ENCODE measurements at regions not wholly inside any gene's neighbourhood (a gene's known extent, or its start where the extent isn't known, plus 50 kb on each side); places are given as distances from the start of the nearest gene placed in this dataset.

- TF ChIP-seq POLR2A (IDR thresholded peaks at IDR 0.05), result no peak
- TF ChIP-seq, protein P1, sequence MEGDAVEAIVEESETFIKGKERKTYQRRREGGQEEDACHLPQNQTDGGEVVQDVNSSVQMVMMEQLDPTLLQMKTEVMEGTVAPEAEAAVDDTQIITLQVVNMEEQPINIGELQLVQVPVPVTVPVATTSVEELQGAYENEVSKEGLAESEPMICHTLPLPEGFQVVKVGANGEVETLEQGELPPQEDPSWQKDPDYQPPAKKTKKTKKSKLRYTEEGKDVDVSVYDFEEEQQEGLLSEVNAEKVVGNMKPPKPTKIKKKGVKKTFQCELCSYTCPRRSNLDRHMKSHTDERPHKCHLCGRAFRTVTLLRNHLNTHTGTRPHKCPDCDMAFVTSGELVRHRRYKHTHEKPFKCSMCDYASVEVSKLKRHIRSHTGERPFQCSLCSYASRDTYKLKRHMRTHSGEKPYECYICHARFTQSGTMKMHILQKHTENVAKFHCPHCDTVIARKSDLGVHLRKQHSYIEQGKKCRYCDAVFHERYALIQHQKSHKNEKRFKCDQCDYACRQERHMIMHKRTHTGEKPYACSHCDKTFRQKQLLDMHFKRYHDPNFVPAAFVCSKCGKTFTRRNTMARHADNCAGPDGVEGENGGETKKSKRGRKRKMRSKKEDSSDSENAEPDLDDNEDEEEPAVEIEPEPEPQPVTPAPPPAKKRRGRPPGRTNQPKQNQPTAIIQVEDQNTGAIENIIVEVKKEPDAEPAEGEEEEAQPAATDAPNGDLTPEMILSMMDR (IDR thresholded peaks at IDR 0.05), result no peak
- Histone ChIP-seq H3K4me1 (no peaks in the 10 kb centered on the region), H3K27me3 (no peaks in the 10 kb centered on the region), H3K36me3 (no peaks in the 10 kb centered on the region), H3K4me3 (peak overlapping the region in 2 of 4 donors; percentile 4 to 8), H3K9me3 (no peaks in the 10 kb centered on the region), H3K27ac (peak overlapping the region in 2 of 4 donors; percentile 28 to 59)
- no peak for DNase-seq
These were observed 68.3 kb upstream of the FAM171A1 start for GRCh38 chr10:15439341-15439842.

- Histone ChIP-seq H3K4me3 (no peak overlapping the region), H3K36me3 (no peaks in the 10 kb centered on the region), H3K4me1 (no peaks in the 10 kb centered on the region), H3K9me3 (no peaks in the 10 kb centered on the region), H3K27ac (no peak overlapping the region), H3K27me3 (no peaks in the 10 kb centered on the region)
- no peak for DNase-seq
- TF ChIP-seq, protein P1 (IDR thresholded peaks at IDR 0.05), result no peak
- TF ChIP-seq POLR2A (IDR thresholded peaks at IDR 0.05), result no peak
These were observed 65.6 kb upstream of the FAM171A1 start for GRCh38 chr10:15436696-15437095.

DNA sequence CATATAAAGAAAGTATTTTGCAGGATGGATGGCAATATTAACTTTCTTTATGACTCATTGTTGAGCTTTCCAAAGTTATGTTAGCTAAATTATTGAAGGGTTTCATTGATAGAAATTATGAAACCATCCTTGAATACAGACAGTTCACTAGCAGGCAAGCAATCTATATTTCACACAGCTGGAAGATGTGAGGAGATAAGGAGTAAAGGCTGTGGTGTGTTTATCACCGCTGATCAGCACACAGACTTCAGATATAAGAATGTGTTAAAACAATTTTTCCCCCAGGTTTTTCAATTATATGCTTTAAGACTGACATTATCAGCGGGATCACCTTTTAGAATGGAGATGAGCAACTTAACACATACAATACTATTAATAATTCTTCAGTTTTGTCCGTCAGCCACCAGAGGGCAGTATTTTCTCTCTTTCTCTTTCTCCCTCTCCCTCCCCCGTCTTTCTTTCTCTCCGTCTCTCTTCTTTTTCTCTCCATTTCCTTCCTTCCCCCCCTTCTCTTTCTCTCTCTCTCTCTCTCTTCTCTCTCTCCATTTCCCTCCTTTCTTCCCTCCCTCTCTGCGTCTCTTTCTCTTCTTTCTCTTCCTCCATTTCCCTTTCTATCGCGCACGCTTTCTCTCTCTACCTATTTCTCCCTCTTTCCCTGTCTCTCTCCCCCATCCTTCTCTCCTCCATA is 62.9 kb upstream of the FAM171A1 start:
- Histone ChIP-seq H3K4me3 (peak overlapping the region in 3 of 4 donors; percentile 4 to 34 (median 26)), H3K9me3 (no peaks in the 10 kb centered on the region), H3K36me3 (no peaks in the 10 kb centered on the region), H3K27me3 (no peaks in the 10 kb centered on the region), H3K27ac (no peak overlapping the region), H3K4me1 (no peaks in the 10 kb centered on the region)
- no peak for DNase-seq
- TF ChIP-seq POLR2A (IDR thresholded peaks at IDR 0.05), result no peak
- TF ChIP-seq, protein P1 (IDR thresholded peaks at IDR 0.05), result peak; percentile 33 to 71 (median 66)

DNA sequence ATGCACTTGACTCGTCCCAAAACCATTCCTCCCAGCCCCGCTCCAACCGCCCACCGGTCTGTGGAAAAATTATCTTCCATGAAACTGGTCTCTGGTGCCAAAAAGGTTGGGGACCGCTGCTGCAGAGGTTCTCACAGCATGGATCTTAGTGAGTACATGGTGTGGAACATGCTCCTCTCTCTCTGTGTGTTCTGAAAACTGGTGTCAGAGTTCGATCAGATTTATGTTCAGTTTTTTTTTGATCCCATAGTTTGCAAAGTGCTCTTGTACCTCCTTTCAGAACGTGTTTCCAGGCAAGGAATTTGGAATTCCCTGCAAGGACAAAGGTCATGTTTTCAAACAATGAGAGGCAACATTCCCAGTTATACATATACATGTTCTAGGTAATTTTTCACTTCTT is 61.2 kb upstream of the FAM171A1 start:
- H3K9me3 ChIP-seq, result no peaks in the 10 kb centered on the region

DNA sequence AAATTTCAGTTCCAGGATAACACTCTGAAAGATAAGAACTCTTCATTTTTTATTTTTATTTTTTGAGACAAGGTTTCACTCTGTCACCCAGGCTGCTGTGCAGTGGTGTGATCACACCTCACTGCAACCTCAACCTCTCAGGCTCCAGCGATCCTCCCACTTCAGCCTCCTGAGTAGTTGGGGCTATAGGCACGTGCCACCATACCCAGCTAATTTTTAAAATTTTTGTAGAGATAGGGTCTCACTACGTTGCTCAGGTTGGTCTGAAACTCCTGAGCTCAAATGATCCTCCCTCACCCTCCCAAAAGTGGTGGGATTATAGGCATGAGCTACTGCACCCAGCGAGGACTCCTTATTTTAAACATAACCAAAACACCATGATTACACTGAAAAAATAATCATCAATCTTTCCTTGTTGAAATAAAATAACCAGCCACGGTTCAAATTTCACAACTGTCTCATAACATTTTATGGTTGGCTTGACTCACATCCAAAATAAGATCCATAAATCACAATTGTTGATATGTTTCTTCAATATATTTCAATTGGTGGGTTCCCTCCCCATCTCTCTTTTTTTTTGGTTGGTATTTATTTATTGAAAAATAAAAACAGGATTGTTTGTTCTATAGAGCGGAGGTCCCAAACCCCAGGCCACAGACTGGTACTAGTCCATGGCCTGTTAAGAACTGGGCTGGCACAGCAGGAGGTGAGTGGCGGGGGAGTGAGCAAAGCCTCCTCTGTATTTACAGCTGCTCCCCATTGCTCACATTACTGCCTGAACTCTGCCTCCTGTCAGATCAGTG is 60.1 kb upstream of the FAM171A1 start:
- no peaks in the 10 kb centered on the region for H3K36me3 ChIP-seq
- no peaks in the 10 kb centered on the region for H3K27me3 ChIP-seq

More for the DNA sequence above, 61.2 kb upstream of the FAM171A1 start:
- H3K4me3 ChIP-seq, result no peak overlapping the region
- TF ChIP-seq, protein P1 (IDR thresholded peaks at IDR 0.05), result no peak
- no peak for TF ChIP-seq POLR2A (IDR thresholded peaks at IDR 0.05)
- no peaks in the 10 kb centered on the region for H3K36me3 ChIP-seq
- H3K27me3 ChIP-seq, result no peaks in the 10 kb centered on the region
- DNase-seq, result no peak
- H3K4me1 ChIP-seq, result no peaks in the 10 kb centered on the region
- H3K27ac ChIP-seq, result no peak overlapping the region

More for the DNA sequence above, 60.1 kb upstream of the FAM171A1 start:
- Histone ChIP-seq H3K4me1 (no peaks in the 10 kb centered on the region), H3K4me3 (no peak overlapping the region), H3K9me3 (no peaks in the 10 kb centered on the region), H3K27ac (no peak overlapping the region)
- TF ChIP-seq, protein P1 (IDR thresholded peaks at IDR 0.05), result no peak
- no peak for TF ChIP-seq POLR2A (IDR thresholded peaks at IDR 0.05)
- DNase-seq, result no peak

Data from Peyer's patch (tissue), 4 donors.